ENCODE measurements at regions not wholly inside any gene's neighbourhood (a gene's known extent, or its start where the extent isn't known, plus 50 kb on each side); places are given as distances from the start of the nearest gene placed in this dataset.
"Not testable (repeated sequence)": the region's sequence is repeated elsewhere in the genome, so short reads cannot be mapped to it uniquely, and the experiment has no call there.

DNA sequence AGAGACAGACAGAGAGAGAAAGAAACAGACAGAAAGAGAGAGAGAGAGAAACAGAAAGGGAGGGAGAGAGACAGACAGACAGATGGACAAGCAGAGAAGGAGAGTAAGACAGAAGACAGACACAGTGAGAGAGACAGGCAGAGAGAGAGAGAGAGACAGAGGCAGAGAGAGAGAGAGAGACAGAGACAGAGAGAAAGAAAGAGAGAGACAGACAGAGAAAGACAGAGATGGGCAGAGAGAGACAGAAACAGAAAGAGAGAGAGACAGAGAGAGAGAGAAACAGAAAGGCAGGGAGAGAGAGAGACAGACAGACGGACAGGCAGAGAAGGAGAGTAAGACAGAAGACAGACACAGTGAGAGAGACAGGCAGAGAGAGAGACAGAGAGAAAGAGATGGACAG is 754.3 kb upstream of the DEFB115 start:
- TF ChIP-seq, protein P1, sequence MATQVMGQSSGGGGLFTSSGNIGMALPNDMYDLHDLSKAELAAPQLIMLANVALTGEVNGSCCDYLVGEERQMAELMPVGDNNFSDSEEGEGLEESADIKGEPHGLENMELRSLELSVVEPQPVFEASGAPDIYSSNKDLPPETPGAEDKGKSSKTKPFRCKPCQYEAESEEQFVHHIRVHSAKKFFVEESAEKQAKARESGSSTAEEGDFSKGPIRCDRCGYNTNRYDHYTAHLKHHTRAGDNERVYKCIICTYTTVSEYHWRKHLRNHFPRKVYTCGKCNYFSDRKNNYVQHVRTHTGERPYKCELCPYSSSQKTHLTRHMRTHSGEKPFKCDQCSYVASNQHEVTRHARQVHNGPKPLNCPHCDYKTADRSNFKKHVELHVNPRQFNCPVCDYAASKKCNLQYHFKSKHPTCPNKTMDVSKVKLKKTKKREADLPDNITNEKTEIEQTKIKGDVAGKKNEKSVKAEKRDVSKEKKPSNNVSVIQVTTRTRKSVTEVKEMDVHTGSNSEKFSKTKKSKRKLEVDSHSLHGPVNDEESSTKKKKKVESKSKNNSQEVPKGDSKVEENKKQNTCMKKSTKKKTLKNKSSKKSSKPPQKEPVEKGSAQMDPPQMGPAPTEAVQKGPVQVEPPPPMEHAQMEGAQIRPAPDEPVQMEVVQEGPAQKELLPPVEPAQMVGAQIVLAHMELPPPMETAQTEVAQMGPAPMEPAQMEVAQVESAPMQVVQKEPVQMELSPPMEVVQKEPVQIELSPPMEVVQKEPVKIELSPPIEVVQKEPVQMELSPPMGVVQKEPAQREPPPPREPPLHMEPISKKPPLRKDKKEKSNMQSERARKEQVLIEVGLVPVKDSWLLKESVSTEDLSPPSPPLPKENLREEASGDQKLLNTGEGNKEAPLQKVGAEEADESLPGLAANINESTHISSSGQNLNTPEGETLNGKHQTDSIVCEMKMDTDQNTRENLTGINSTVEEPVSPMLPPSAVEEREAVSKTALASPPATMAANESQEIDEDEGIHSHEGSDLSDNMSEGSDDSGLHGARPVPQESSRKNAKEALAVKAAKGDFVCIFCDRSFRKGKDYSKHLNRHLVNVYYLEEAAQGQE (IDR thresholded peaks at IDR 0.05; ENCODE audit: insufficient replicate concordance, low read depth): not testable (repeated sequence)
- TF ChIP-seq, protein P2, sequence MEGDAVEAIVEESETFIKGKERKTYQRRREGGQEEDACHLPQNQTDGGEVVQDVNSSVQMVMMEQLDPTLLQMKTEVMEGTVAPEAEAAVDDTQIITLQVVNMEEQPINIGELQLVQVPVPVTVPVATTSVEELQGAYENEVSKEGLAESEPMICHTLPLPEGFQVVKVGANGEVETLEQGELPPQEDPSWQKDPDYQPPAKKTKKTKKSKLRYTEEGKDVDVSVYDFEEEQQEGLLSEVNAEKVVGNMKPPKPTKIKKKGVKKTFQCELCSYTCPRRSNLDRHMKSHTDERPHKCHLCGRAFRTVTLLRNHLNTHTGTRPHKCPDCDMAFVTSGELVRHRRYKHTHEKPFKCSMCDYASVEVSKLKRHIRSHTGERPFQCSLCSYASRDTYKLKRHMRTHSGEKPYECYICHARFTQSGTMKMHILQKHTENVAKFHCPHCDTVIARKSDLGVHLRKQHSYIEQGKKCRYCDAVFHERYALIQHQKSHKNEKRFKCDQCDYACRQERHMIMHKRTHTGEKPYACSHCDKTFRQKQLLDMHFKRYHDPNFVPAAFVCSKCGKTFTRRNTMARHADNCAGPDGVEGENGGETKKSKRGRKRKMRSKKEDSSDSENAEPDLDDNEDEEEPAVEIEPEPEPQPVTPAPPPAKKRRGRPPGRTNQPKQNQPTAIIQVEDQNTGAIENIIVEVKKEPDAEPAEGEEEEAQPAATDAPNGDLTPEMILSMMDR (IDR thresholded peaks at IDR 0.05; ENCODE audit: insufficient read depth, low read length): not testable (repeated sequence)
- not testable (repeated sequence) for TF ChIP-seq POLR2AphosphoS5 (IDR thresholded peaks at IDR 0.05; ENCODE audit: low read depth); GABPA (IDR thresholded peaks at IDR 0.05; ENCODE audit: low read depth); SPI1 (IDR thresholded peaks at IDR 0.05; ENCODE audit: borderline replicate concordance, low read depth)

All from HL-60 (cell line).